ENCODE measurements at regions not wholly inside any gene's neighbourhood (a gene's known extent, or its start where the extent isn't known, plus 50 kb on each side); places are given as distances from the start of the nearest gene placed in this dataset.

GRCh38 chr18:24928301-24928878 is 423.6 kb downstream of the ZNF521 start:
- no peaks in the 10 kb centered on the region for H3F3A ChIP-seq (ENCODE audit: insufficient read depth)
- no peaks in the 10 kb centered on the region for H3K36me3 ChIP-seq (ENCODE audit: low read length)
- no peak overlapping the region for H3K4me3 ChIP-seq (ENCODE audit: insufficient read depth, low read length, poor library complexity, severe bottlenecking)
- peak overlapping the region; percentile 15 for H3K4me2 ChIP-seq (ENCODE audit: low read depth, low read length, poor library complexity, severe bottlenecking)
- no peaks in the 10 kb centered on the region for H3K27me3 ChIP-seq (ENCODE audit: low read length)
- no peaks in the 10 kb centered on the region for H3K9me2 ChIP-seq (replicated peaks; ENCODE audit: insufficient read depth, low read length)
- no peaks in the 10 kb centered on the region for H4K20me1 ChIP-seq (ENCODE audit: low read depth, low read length)
- peak overlapping the region; percentile 55 for H2AFZ ChIP-seq (ENCODE audit: low read depth, low read length, severe bottlenecking)
- H3K27ac ChIP-seq (ENCODE audit: low read depth, low read length) = no peak overlapping the region
- H3K9ac ChIP-seq (ENCODE audit: low read length) = no peak overlapping the region
- TF ChIP-seq EZH2phosphoT487 (conservative IDR thresholded peaks at IDR 0.05; ENCODE audit: low read length) (no peak), CTCF (IDR thresholded peaks at IDR 0.05; ENCODE audit: insufficient read depth, low read length, poor library complexity, severe bottlenecking) (no peak)
- no peaks in the 10 kb centered on the region for H3K9me3 ChIP-seq (ENCODE audit: insufficient read depth, low read length)
- no peaks in the 10 kb centered on the region for H3K79me2 ChIP-seq (ENCODE audit: insufficient read depth, low read length)

DNA sequence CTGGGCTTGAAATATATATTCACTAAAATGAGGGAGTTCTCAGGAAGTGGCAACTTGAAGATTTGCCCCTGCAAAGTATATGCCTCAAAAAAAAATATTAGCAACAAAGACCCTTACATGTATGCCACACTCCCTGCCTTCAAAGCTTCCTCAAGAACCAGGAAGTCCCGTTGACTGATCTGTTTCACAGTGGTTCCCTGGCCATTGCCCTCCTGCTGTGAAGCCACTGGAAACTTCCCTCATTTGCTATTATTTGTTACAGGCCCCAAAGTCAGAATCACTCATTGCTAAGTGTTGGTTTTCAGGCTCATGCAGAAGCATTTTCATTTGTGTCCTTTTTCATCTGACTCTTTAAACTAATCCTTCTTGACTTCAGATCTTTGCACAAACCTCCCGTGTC is 421.5 kb downstream of the ZNF521 start:
- no peaks in the 10 kb centered on the region for H3K27me3 ChIP-seq (ENCODE audit: low read length)
- no peaks in the 10 kb centered on the region for H3K79me2 ChIP-seq (ENCODE audit: insufficient read depth, low read length)
- H3K27ac ChIP-seq (ENCODE audit: low read depth, low read length) = no peak overlapping the region
- no peaks in the 10 kb centered on the region for H3K36me3 ChIP-seq (ENCODE audit: low read length)
- no peaks in the 10 kb centered on the region for H4K20me1 ChIP-seq (ENCODE audit: low read depth, low read length)
- no peak overlapping the region for H3K9ac ChIP-seq (ENCODE audit: low read length)
- H3K9me2 ChIP-seq (replicated peaks; ENCODE audit: insufficient read depth, low read length) = no peaks in the 10 kb centered on the region
- TF ChIP-seq EZH2phosphoT487 (conservative IDR thresholded peaks at IDR 0.05; ENCODE audit: low read length) (no peak), CTCF (IDR thresholded peaks at IDR 0.05; ENCODE audit: insufficient read depth, low read length, poor library complexity, severe bottlenecking) (no peak)
- H3K4me3 ChIP-seq (ENCODE audit: insufficient read depth, low read length, poor library complexity, severe bottlenecking) = no peak overlapping the region
- H2AFZ ChIP-seq (ENCODE audit: low read depth, low read length, severe bottlenecking) = no peak overlapping the region
- no peak overlapping the region for H3K4me2 ChIP-seq (ENCODE audit: low read depth, low read length, poor library complexity, severe bottlenecking)
- no peaks in the 10 kb centered on the region for H3K9me3 ChIP-seq (ENCODE audit: insufficient read depth, low read length)
- no peaks in the 10 kb centered on the region for H3F3A ChIP-seq (ENCODE audit: insufficient read depth)

- Histone ChIP-seq H3K9me3 (ENCODE audit: insufficient read depth, low read length) (no peaks in the 10 kb centered on the region), H3K9ac (ENCODE audit: low read length) (no peak overlapping the region), H4K20me1 (ENCODE audit: low read depth, low read length) (no peaks in the 10 kb centered on the region), H3K36me3 (ENCODE audit: low read length) (no peaks in the 10 kb centered on the region), H3K4me3 (ENCODE audit: insufficient read depth, low read length, poor library complexity, severe bottlenecking) (no peak overlapping the region), H3F3A (ENCODE audit: insufficient read depth) (no peaks in the 10 kb centered on the region), H3K4me2 (ENCODE audit: low read depth, low read length, poor library complexity, severe bottlenecking) (no peak overlapping the region), H2AFZ (ENCODE audit: low read depth, low read length, severe bottlenecking) (no peak overlapping the region), H3K79me2 (ENCODE audit: insufficient read depth, low read length) (no peaks in the 10 kb centered on the region), H3K9me2 (replicated peaks; ENCODE audit: insufficient read depth, low read length) (no peaks in the 10 kb centered on the region), H3K27ac (ENCODE audit: low read depth, low read length) (no peak overlapping the region), H3K27me3 (ENCODE audit: low read length) (no peaks in the 10 kb centered on the region)
- no peak for TF ChIP-seq EZH2phosphoT487 (conservative IDR thresholded peaks at IDR 0.05; ENCODE audit: low read length)
- no peak for TF ChIP-seq CTCF (IDR thresholded peaks at IDR 0.05; ENCODE audit: insufficient read depth, low read length, poor library complexity, severe bottlenecking)
These were observed 421.0 kb downstream of the ZNF521 start for GRCh38 chr18:24930971-24931370.
